Endodermal cell (in vitro differentiated cells): ENCODE measurements at regions not wholly inside any gene's neighbourhood (a gene's known extent, or its start where the extent isn't known, plus 50 kb on each side); places are given as distances from the start of the nearest gene placed in this dataset.
"Not testable (repeated sequence)": the region's sequence is repeated elsewhere in the genome, so short reads cannot be mapped to it uniquely, and the experiment has no call there.

ENCODE experiments used
- DNase-seq: peaks from one replicate; pipeline ENCODE4 v3.0.0-alpha.2; 2017
- H3K27ac ChIP-seq: 2 replicates; pipeline ENCODE4 v1.5.1; 2013; ENCODE audit warnings: mild to moderate bottlenecking, low read depth, low read length, moderate library complexity
- H3K27me3 ChIP-seq: 2 replicates; pipeline ENCODE4 v1.6.1; 2013; ENCODE audit warnings: mild to moderate bottlenecking, low read length, moderate library complexity; ENCODE audit not compliant: insufficient read depth, control insufficient read depth, poor library complexity, severe bottlenecking
- H3K36me3 ChIP-seq: 2 replicates; pipeline ENCODE4 v1.7.0; 2013; ENCODE audit warnings: mild to moderate bottlenecking, low read length, moderate library complexity; ENCODE audit not compliant: control insufficient read depth, insufficient read depth
- H3K4me1 ChIP-seq: one replicate; pipeline ENCODE4 v1.7.0; 2013; ENCODE audit warnings: low read length; ENCODE audit not compliant: control insufficient read depth, insufficient read depth
- H3K4me3 ChIP-seq: 2 replicates; pipeline ENCODE4 v1.5.1; 2013; ENCODE audit warnings: mild to moderate bottlenecking, low read length, moderate library complexity
- H3K9ac ChIP-seq: 2 replicates; pipeline ENCODE4 v1.6.1; 2013; ENCODE audit warnings: mild to moderate bottlenecking, low read length, moderate library complexity; ENCODE audit not compliant: poor library complexity, severe bottlenecking; ENCODE audit errors: extremely low read depth
- H3K9me3 ChIP-seq: 2 replicates; pipeline ENCODE4 v1.6.1; 2013; ENCODE audit warnings: mild to moderate bottlenecking, low read length, moderate library complexity; ENCODE audit not compliant: control insufficient read depth
- H3K27ac Mint-ChIP-seq: 2 replicates; pipeline ENCODE4 v1.8.0; 2020; ENCODE audit warnings: mixed read lengths
- H3K27me3 Mint-ChIP-seq: 2 replicates; pipeline ENCODE4 v1.8.0; 2021; ENCODE audit warnings: mild to moderate bottlenecking, mixed read lengths; ENCODE audit not compliant: insufficient read depth
- H3K36me3 Mint-ChIP-seq: 2 replicates; pipeline ENCODE4 v1.8.0; 2020; ENCODE audit warnings: low read depth, mixed read lengths
- H3K4me1 Mint-ChIP-seq: 2 replicates; pipeline ENCODE4 v1.8.0; 2020; ENCODE audit warnings: mixed read lengths
- H3K4me3 Mint-ChIP-seq: 2 replicates; pipeline ENCODE4 v1.8.0; 2020; ENCODE audit warnings: mild to moderate bottlenecking, moderate library complexity, mixed read lengths
- H3K9me3 Mint-ChIP-seq: 2 replicates; pipeline ENCODE4 v1.8.0; 2020; ENCODE audit warnings: mild to moderate bottlenecking, mixed read lengths
- WGBS, 2 experiments: methylation state at CpG; one replicate each; pipeline versions ENCODE4 v1.1.5 to v1.1.7; 2013; ENCODE audit warnings: missing lambda C conversion rate in 2 of 2, mixed read lengths in 1 of 2; ENCODE audit not compliant: insufficient coverage in 1 of 2, insufficient read length in 1 of 2; 5-methylcytosine and 5-hydroxymethylcytosine counted together
- TF ChIP-seq, protein P1 (sequence below): fragments of 200-600 bp; sonication (generic); conservative IDR thresholded peaks from 2 replicates; pipeline ENCODE4 v1.5.0; 2021; ENCODE audit warnings: antibody characterized with exemption, mild to moderate bottlenecking

- WGBS, 2 experiments, result 90% methylated on average over 4 of the region's 4 CpGs; no CpG with 5 or more reads in 1 of the 2 experiments
- Mint-ChIP-seq H3K27me3 (no peaks in the 10 kb centered on the region), H3K4me1 (no peaks in the 10 kb centered on the region), H3K9me3 (peaks cover 24% of the 10 kb centered on the region), H3K36me3 (peaks cover 4% of the 10 kb centered on the region), H3K4me3 (no peak overlapping the region), H3K27ac (no peak overlapping the region)
- no peak overlapping the region for H3K27ac ChIP-seq
- H3K4me3 ChIP-seq, result no peak overlapping the region
- DNase-seq, result peak; percentile 42
- TF ChIP-seq, protein P1, sequence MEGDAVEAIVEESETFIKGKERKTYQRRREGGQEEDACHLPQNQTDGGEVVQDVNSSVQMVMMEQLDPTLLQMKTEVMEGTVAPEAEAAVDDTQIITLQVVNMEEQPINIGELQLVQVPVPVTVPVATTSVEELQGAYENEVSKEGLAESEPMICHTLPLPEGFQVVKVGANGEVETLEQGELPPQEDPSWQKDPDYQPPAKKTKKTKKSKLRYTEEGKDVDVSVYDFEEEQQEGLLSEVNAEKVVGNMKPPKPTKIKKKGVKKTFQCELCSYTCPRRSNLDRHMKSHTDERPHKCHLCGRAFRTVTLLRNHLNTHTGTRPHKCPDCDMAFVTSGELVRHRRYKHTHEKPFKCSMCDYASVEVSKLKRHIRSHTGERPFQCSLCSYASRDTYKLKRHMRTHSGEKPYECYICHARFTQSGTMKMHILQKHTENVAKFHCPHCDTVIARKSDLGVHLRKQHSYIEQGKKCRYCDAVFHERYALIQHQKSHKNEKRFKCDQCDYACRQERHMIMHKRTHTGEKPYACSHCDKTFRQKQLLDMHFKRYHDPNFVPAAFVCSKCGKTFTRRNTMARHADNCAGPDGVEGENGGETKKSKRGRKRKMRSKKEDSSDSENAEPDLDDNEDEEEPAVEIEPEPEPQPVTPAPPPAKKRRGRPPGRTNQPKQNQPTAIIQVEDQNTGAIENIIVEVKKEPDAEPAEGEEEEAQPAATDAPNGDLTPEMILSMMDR, result no peak
- H3K36me3 ChIP-seq, result no peaks in the 10 kb centered on the region
- H3K9ac ChIP-seq, result no peak overlapping the region
- peaks cover 7% of the 10 kb centered on the region for H3K9me3 ChIP-seq
- H3K4me1 ChIP-seq, result no peaks in the 10 kb centered on the region
- H3K27me3 ChIP-seq, result no peaks in the 10 kb centered on the region
These were observed 86.3 kb upstream of the IRAK1BP1 start for GRCh38 chr6:78781001-78781400.

GRCh38 chr6:78783366-78783765 lies 84.0 kb upstream of the IRAK1BP1 start:
- not testable (repeated sequence) for H3K4me3 ChIP-seq, H3K9ac ChIP-seq, H3K27ac ChIP-seq, H3K36me3 Mint-ChIP-seq, H3K36me3 ChIP-seq, H3K9me3 ChIP-seq, H3K27me3 ChIP-seq, H3K4me3 Mint-ChIP-seq, H3K27me3 Mint-ChIP-seq, DNase-seq, H3K27ac Mint-ChIP-seq, H3K4me1 Mint-ChIP-seq, H3K4me1 ChIP-seq
- H3K9me3 Mint-ChIP-seq, result peaks cover 32% of the 10 kb centered on the region
- WGBS, 2 experiments, result 84 to 94% methylated on average over 4 to 6 of the region's 6 CpGs

DNA sequence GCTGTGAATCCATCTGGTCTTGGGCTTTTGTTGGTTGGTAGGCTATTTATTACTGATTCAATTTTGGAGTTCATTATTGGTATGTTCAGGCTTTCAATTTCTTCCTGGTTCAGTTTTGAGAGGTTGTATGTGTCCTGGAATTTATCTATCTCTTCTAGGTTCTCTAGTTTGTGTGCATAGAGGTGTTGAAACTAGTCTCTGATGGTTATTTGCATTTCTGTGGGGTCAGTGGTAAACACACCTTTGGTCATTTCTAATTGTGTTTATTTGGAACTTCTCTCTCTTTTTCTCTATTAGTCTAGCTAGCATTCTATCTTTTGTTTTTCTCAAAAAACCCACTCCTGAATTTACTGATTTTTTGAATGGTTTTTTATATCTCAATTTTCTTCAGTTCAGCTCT lies 70.1 kb upstream of the IRAK1BP1 start:
- no peak overlapping the region for H3K4me3 ChIP-seq
- no peaks in the 10 kb centered on the region for H3K36me3 ChIP-seq
- TF ChIP-seq, protein P1, result no peak
- H3K9me3 ChIP-seq, result no peaks in the 10 kb centered on the region
- no peaks in the 10 kb centered on the region for H3K27me3 ChIP-seq
- DNase-seq, result no peak
- no peaks in the 10 kb centered on the region for H3K36me3 Mint-ChIP-seq
- peaks cover 6% of the 10 kb centered on the region for H3K9me3 Mint-ChIP-seq
- no peaks in the 10 kb centered on the region for H3K27me3 Mint-ChIP-seq
- no peaks in the 10 kb centered on the region for H3K4me1 Mint-ChIP-seq
- H3K9ac ChIP-seq, result no peak overlapping the region
- H3K27ac ChIP-seq, result no peak overlapping the region
- H3K4me3 Mint-ChIP-seq, result no peak overlapping the region
- no peak overlapping the region for H3K27ac Mint-ChIP-seq
- H3K4me1 ChIP-seq, result no peaks in the 10 kb centered on the region

GRCh38 chr6:78799682-78800081 lies 67.7 kb upstream of the IRAK1BP1 start:
- Mint-ChIP-seq H3K4me3 (no peak overlapping the region), H3K4me1 (no peaks in the 10 kb centered on the region), H3K27me3 (no peaks in the 10 kb centered on the region), H3K36me3 (no peaks in the 10 kb centered on the region), H3K27ac (no peak overlapping the region), H3K9me3 (peaks cover 9% of the 10 kb centered on the region)
- Histone ChIP-seq H3K27ac (no peak overlapping the region), H3K4me1 (no peaks in the 10 kb centered on the region), H3K4me3 (no peak overlapping the region), H3K9ac (no peak overlapping the region), H3K36me3 (no peaks in the 10 kb centered on the region), H3K27me3 (no peaks in the 10 kb centered on the region), H3K9me3 (no peaks in the 10 kb centered on the region)
- TF ChIP-seq, protein P1, result no peak
- no peak for DNase-seq
- 89% methylated on average over 2 of the region's 2 CpGs; no CpG with 5 or more reads in 1 of the 2 experiments for WGBS, 2 experiments

GRCh38 chr6:78806792-78807191 lies 60.6 kb upstream of the IRAK1BP1 start:
- not testable (repeated sequence) for H3K4me3 Mint-ChIP-seq, H3K27me3 Mint-ChIP-seq, H3K36me3 ChIP-seq, H3K27me3 ChIP-seq, H3K9me3 Mint-ChIP-seq, H3K27ac ChIP-seq, H3K27ac Mint-ChIP-seq, H3K36me3 Mint-ChIP-seq, H3K9me3 ChIP-seq, H3K4me1 ChIP-seq, H3K4me3 ChIP-seq, DNase-seq, H3K9ac ChIP-seq, H3K4me1 Mint-ChIP-seq
- WGBS, 2 experiments, result 91% methylated on average over 1 of the region's 1 CpG; no CpG with 5 or more reads in 1 of the 2 experiments
